GM12873 (cell line): ENCODE measurements at regions not wholly inside any gene's neighbourhood (a gene's known extent, or its start where the extent isn't known, plus 50 kb on each side); places are given as distances from the start of the nearest gene placed in this dataset.

Experiments
- TF ChIP-seq, protein P1 (sequence below): IDR thresholded peaks from 2 replicates; pipeline ENCODE4 v1.5.1; 2012; ENCODE audit warnings: low read depth, mild to moderate bottlenecking, moderate library complexity, low read length, control low read depth; ENCODE audit not compliant: insufficient read depth; ENCODE audit errors: missing control alignments

- TF ChIP-seq, protein P1, sequence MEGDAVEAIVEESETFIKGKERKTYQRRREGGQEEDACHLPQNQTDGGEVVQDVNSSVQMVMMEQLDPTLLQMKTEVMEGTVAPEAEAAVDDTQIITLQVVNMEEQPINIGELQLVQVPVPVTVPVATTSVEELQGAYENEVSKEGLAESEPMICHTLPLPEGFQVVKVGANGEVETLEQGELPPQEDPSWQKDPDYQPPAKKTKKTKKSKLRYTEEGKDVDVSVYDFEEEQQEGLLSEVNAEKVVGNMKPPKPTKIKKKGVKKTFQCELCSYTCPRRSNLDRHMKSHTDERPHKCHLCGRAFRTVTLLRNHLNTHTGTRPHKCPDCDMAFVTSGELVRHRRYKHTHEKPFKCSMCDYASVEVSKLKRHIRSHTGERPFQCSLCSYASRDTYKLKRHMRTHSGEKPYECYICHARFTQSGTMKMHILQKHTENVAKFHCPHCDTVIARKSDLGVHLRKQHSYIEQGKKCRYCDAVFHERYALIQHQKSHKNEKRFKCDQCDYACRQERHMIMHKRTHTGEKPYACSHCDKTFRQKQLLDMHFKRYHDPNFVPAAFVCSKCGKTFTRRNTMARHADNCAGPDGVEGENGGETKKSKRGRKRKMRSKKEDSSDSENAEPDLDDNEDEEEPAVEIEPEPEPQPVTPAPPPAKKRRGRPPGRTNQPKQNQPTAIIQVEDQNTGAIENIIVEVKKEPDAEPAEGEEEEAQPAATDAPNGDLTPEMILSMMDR: no peak
Measured at GRCh38 chr9:115289757-115290208, 171.8 kb upstream of the TNC start.

DNA sequence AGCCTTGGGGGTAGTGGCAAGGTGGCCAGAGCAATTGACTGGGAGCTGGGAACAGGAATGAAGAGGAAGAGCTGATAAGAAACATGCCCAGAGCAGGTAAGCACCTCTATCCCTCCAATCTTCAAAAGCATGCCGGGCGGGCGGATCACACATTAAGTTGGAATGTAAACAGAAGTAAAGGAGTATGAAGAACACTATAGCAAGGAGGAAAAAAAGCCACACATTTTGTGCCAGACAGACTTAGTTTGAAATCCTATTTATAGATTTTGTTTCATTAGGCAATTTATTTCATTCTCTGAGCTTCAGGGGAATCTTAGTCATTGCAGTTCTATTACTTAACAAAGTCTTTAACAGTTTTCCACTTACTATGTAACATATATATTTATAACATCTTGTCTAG is 173.9 kb upstream of the TNC start:
- TF ChIP-seq, protein P1: no peak

- TF ChIP-seq, protein P1: no peak
Measured at GRCh38 chr9:115292584-115293279, 174.8 kb upstream of the TNC start.

GRCh38 chr9:115295734-115296133 is 177.8 kb upstream of the TNC start:
- TF ChIP-seq, protein P1: no peak

GRCh38 chr9:115296831-115297565 is 179.0 kb upstream of the TNC start:
- TF ChIP-seq, protein P1: no peak

DNA sequence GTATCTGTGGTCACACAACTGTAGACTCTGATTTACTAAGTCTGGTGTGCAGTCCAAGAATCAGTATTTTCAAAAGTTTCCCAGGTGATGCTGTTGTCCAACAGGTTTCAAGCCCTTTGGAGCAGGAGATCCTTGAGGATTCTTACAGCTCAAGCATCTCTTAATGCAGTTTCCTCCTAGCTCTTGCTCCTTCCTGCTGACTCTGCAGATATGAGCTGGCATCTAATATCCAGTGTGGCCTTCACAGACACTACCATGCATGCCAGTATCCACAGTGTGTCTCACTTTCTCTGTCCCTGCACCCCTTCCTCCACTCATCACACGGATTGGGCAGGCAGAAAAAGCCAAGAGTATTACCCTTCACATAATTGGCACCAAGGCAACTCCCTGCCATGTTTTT is 182.2 kb upstream of the TNC start:
- TF ChIP-seq, protein P1: no peak

- TF ChIP-seq, protein P1: no peak
Measured at GRCh38 chr9:115300874-115301273, 182.9 kb upstream of the TNC start.
